H9 (cell line): ENCODE measurements at regions not wholly inside any gene's neighbourhood (a gene's known extent, or its start where the extent isn't known, plus 50 kb on each side); places are given as distances from the start of the nearest gene placed in this dataset.

Source experiments
- DNase-seq: peaks from one replicate; pipeline ENCODE4 v3.0.0-alpha.2; 2017
- H2AFZ ChIP-seq: one replicate; pipeline ENCODE4 v1.6.1; 2013; ENCODE audit warnings: mild to moderate bottlenecking, low read length, control low read depth, moderate library complexity
- H2AK5ac ChIP-seq: 2 replicates; pipeline ENCODE4 v1.6.1; 2013; ENCODE audit warnings: low read length, control low read depth, mixed read lengths; ENCODE audit not compliant: insufficient read length
- H2BK120ac ChIP-seq: one replicate; pipeline ENCODE4 v1.6.1; 2013; ENCODE audit warnings: low read depth, mild to moderate bottlenecking, low read length, control low read depth, inconsistent platforms; ENCODE audit not compliant: poor library complexity, severe bottlenecking
- H2BK12ac ChIP-seq: 2 replicates; pipeline ENCODE4 v1.6.1; 2013; ENCODE audit warnings: low read length, control low read depth, mixed read lengths, low read depth; ENCODE audit not compliant: insufficient read length
- H2BK15ac ChIP-seq: 2 replicates; pipeline ENCODE4 v1.6.1; 2013; ENCODE audit warnings: low read depth, low read length, control low read depth
- H2BK20ac ChIP-seq: one replicate; pipeline ENCODE4 v1.6.1; 2013; ENCODE audit warnings: low read depth, mild to moderate bottlenecking, low read length, control low read depth, inconsistent platforms; ENCODE audit not compliant: poor library complexity, severe bottlenecking
- H2BK5ac ChIP-seq: 2 replicates; pipeline ENCODE4 v1.6.1; 2013; ENCODE audit warnings: low read length, control low read depth, mixed read lengths; ENCODE audit not compliant: insufficient read length
- H3K14ac ChIP-seq: 2 replicates; pipeline ENCODE4 v1.6.1; 2013; ENCODE audit warnings: low read length, control low read depth; ENCODE audit not compliant: insufficient read depth
- H3K18ac ChIP-seq: 2 replicates; pipeline ENCODE4 v1.6.1; 2013; ENCODE audit warnings: low read depth, mild to moderate bottlenecking, mixed read lengths, low read length, control low read depth; ENCODE audit not compliant: insufficient read length
- H3K23ac ChIP-seq: 2 replicates; pipeline ENCODE4 v1.6.1; 2013; ENCODE audit warnings: low read length, control low read depth, mixed read lengths, low read depth; ENCODE audit not compliant: insufficient read length
- H3K23me2 ChIP-seq: 2 replicates; pipeline ENCODE4 v1.6.1; 2013; ENCODE audit warnings: low read depth, mild to moderate bottlenecking, mixed read lengths, low read length, control low read depth; ENCODE audit not compliant: insufficient read length, poor library complexity, severe bottlenecking
- H3K27ac ChIP-seq: 2 replicates; pipeline ENCODE4 v1.5.1; 2013; ENCODE audit warnings: low read length, control low read depth, mixed read lengths, low read depth; ENCODE audit not compliant: insufficient read length
- H3K27me3 ChIP-seq: 2 replicates; pipeline ENCODE4 v1.6.1; 2013; ENCODE audit warnings: low read length, control low read depth, inconsistent platforms; ENCODE audit not compliant: insufficient read depth
- H3K4ac ChIP-seq: 2 replicates; pipeline ENCODE4 v1.6.1; 2013; ENCODE audit warnings: low read depth, mild to moderate bottlenecking, control low read depth, inconsistent platforms, low read length, moderate library complexity
- H3K4me1 ChIP-seq: 2 replicates; pipeline ENCODE4 v1.6.1; 2013; ENCODE audit warnings: low read length, control low read depth, inconsistent platforms; ENCODE audit not compliant: insufficient read depth
- H3K4me2 ChIP-seq: 2 replicates; pipeline ENCODE4 v1.6.1; 2013; ENCODE audit warnings: low read length, control low read depth, mixed read lengths; ENCODE audit not compliant: insufficient read length, insufficient read depth
- H3K56ac ChIP-seq: 2 replicates; pipeline ENCODE4 v1.6.1; 2013; ENCODE audit warnings: low read depth, mild to moderate bottlenecking, mixed read lengths, low read length, control low read depth; ENCODE audit not compliant: insufficient read length
- H3K79me1 ChIP-seq: 2 replicates; pipeline ENCODE4 v1.6.1; 2013; ENCODE audit warnings: low read depth, mild to moderate bottlenecking, moderate library complexity, low read length, control low read depth, inconsistent platforms; ENCODE audit not compliant: insufficient read depth, poor library complexity, severe bottlenecking
- H3K79me2 ChIP-seq: 2 replicates; pipeline ENCODE4 v1.6.1; 2013; ENCODE audit warnings: low read length, control low read depth, inconsistent platforms; ENCODE audit not compliant: insufficient read depth
- H3K9ac ChIP-seq: 2 replicates; pipeline ENCODE4 v1.6.1; 2013; ENCODE audit warnings: low read length, control low read depth, mixed read lengths; ENCODE audit not compliant: insufficient read length; ENCODE audit errors: extremely low read depth
- H3K9me3 ChIP-seq: one replicate; pipeline ENCODE4 v1.6.1; 2013; ENCODE audit warnings: low read depth, low read length, inconsistent platforms; ENCODE audit not compliant: control insufficient read depth
- H3T11ph ChIP-seq: one replicate; pipeline ENCODE4 v1.6.1; 2013; ENCODE audit warnings: mild to moderate bottlenecking, low read length, control low read depth, inconsistent platforms
- H4K20me1 ChIP-seq: one replicate; pipeline ENCODE4 v1.6.1; 2013; ENCODE audit not compliant: control insufficient read depth, insufficient read length, insufficient read depth
- H4K5ac ChIP-seq: 2 replicates; pipeline ENCODE4 v1.6.1; 2013; ENCODE audit warnings: low read depth, mild to moderate bottlenecking, mixed read lengths, low read length, control low read depth; ENCODE audit not compliant: insufficient read length
- H4K8ac ChIP-seq: replicated peaks from 2 replicates; pipeline ENCODE4 v1.6.1; 2013; ENCODE audit warnings: low read length, control low read depth, mixed read lengths, low read depth; ENCODE audit not compliant: insufficient read length
- H4K91ac ChIP-seq: 2 replicates; pipeline ENCODE4 v1.6.1; 2013; ENCODE audit warnings: low read depth, mild to moderate bottlenecking, moderate library complexity, mixed read lengths, low read length, control low read depth; ENCODE audit not compliant: insufficient read length
- H3K27ac Mint-ChIP-seq, 3 experiments: 2 replicates in 2 of 3; 3 replicates in 1 of 3; pipeline ENCODE4 v1.8.0; 2020 to 2021; ENCODE audit warnings: mixed read lengths in 3 of 3, mild to moderate bottlenecking in 1 of 3, moderate library complexity in 1 of 3
- H3K27me3 Mint-ChIP-seq: 2 replicates; pipeline ENCODE4 v1.8.0; 2021; ENCODE audit warnings: low read depth, mild to moderate bottlenecking, moderate library complexity, mixed read lengths
- H3K36me3 Mint-ChIP-seq, 3 experiments: 2 replicates in 2 of 3; 3 replicates in 1 of 3; pipeline ENCODE4 v1.8.0; 2020 to 2021; ENCODE audit warnings: low read depth in 3 of 3, mixed read lengths in 3 of 3; ENCODE audit not compliant: insufficient read depth in 1 of 3
- H3K4me1 Mint-ChIP-seq, 2 experiments: 2 replicates each; pipeline ENCODE4 v1.8.0; 2020; ENCODE audit warnings: mixed read lengths in 2 of 2
- H3K4me3 Mint-ChIP-seq, 2 experiments: 2 replicates in 1 of 2; 3 replicates in 1 of 2; pipeline ENCODE4 v1.8.0; 2020 to 2021; ENCODE audit warnings: mild to moderate bottlenecking in 2 of 2, mixed read lengths in 2 of 2, moderate library complexity in 1 of 2
- H3K9me3 Mint-ChIP-seq, 2 experiments: 2 replicates in 1 of 2; 3 replicates in 1 of 2; pipeline ENCODE4 v1.8.0; 2020; ENCODE audit warnings: mild to moderate bottlenecking in 2 of 2, mixed read lengths in 2 of 2, moderate library complexity in 1 of 2
- WGBS: extraction: QIAGEN DNeasy Blood & Tissue Kit; methylation state at CpG from one replicate; pipeline ENCODE4 v1.1.7; 2013; ENCODE audit warnings: missing lambda C conversion rate, low lambda C conversion rate, mixed read lengths; ENCODE audit not compliant: insufficient read length; ENCODE audit errors: extremely low coverage; 5-methylcytosine and 5-hydroxymethylcytosine counted together
- TF ChIP-seq, protein P1 (sequence below): fragments of 200-600 bp; sonication (generic); conservative IDR thresholded peaks from 3 replicates; pipeline ENCODE4 v1.8.0; 2021; ENCODE audit warnings: antibody characterized with exemption, mild to moderate bottlenecking

DNA sequence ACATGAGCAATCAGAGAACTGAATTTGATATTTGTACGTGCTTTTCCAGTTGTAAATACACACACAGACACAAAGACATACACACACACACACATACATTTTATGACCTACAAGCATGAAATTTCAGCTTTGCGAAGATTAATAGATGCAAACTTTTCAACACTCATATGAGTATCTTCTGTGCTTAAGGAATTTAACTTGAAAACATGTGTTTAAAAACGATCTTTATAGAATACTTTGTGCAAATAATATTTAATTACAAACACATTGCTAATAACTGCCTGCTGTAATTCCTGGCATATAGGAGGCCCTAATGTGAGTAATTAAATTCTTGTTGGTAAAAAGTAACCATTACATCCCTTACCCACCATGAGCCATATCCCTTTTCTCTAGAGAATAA, 107.7 kb upstream of the PLSCR5 start:
- H3K27me3 Mint-ChIP-seq = no peaks in the 10 kb centered on the region
- Histone ChIP-seq H3K18ac (no peak overlapping the region), H4K5ac (no peak overlapping the region), H2BK5ac (no peak overlapping the region), H3K27ac (no peak overlapping the region), H3K4ac (no peak overlapping the region), H4K20me1 (no peaks in the 10 kb centered on the region), H3K14ac (no peak overlapping the region), H3K9me3 (no peaks in the 10 kb centered on the region), H2AK5ac (no peak overlapping the region), H3K79me2 (no peaks in the 10 kb centered on the region), H2BK15ac (no peak overlapping the region), H3K9ac (no peak overlapping the region), H2BK120ac (no peak overlapping the region), H2BK12ac (no peak overlapping the region), H2AFZ (no peak overlapping the region), H3K4me2 (no peak overlapping the region), H3K23me2 (no peaks in the 10 kb centered on the region), H4K8ac (no peak overlapping the region), H4K91ac (no peak overlapping the region), H3K56ac (no peak overlapping the region), H3K23ac (no peak overlapping the region), H3K27me3 (no peaks in the 10 kb centered on the region), H3K4me1 (no peaks in the 10 kb centered on the region), H2BK20ac (no peak overlapping the region), H3T11ph (no peak overlapping the region), H3K79me1 (no peaks in the 10 kb centered on the region)
- no peaks in the 10 kb centered on the region for H3K36me3 Mint-ChIP-seq
- H3K9me3 Mint-ChIP-seq = no peaks in the 10 kb centered on the region
- WGBS = no CpG with 5 or more reads among the region's 3 CpGs
- TF ChIP-seq, protein P1, sequence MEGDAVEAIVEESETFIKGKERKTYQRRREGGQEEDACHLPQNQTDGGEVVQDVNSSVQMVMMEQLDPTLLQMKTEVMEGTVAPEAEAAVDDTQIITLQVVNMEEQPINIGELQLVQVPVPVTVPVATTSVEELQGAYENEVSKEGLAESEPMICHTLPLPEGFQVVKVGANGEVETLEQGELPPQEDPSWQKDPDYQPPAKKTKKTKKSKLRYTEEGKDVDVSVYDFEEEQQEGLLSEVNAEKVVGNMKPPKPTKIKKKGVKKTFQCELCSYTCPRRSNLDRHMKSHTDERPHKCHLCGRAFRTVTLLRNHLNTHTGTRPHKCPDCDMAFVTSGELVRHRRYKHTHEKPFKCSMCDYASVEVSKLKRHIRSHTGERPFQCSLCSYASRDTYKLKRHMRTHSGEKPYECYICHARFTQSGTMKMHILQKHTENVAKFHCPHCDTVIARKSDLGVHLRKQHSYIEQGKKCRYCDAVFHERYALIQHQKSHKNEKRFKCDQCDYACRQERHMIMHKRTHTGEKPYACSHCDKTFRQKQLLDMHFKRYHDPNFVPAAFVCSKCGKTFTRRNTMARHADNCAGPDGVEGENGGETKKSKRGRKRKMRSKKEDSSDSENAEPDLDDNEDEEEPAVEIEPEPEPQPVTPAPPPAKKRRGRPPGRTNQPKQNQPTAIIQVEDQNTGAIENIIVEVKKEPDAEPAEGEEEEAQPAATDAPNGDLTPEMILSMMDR = no peak
- DNase-seq = no peak
- H3K27ac Mint-ChIP-seq = no peak overlapping the region
- H3K4me1 Mint-ChIP-seq = peaks cover 5 to 8% of the 10 kb centered on the region in 2 experiments; a peak in 3 of 4 replicates
- no peak overlapping the region for H3K4me3 Mint-ChIP-seq
